Upper lobe of left lung (tissue), 6 donors: ENCODE measurements at regions not wholly inside any gene's neighbourhood (a gene's known extent, or its start where the extent isn't known, plus 50 kb on each side); places are given as distances from the start of the nearest gene placed in this dataset.

Source experiments
- ATAC-seq, 2 donors: fragments of 200-7000 bp; cut with Tn5 transposase; one replicate each; pipeline ENCODE4 v1.9.1; 2022; ENCODE audit warnings: mild to moderate bottlenecking in 2 of 2, moderate library complexity in 2 of 2; ENCODE audit not compliant: low FRiP score in 2 of 2
- DNase-seq, 2 donors: peaks; one replicate each; pipeline ENCODE4 v3.0.0-alpha.2; 2019 to 2020
- H3K27ac ChIP-seq, 4 donors: fragments of 200-600 bp; sonication (generic); one replicate each; pipeline ENCODE4 v1.5.1; 2016 to 2019
- H3K27me3 ChIP-seq, 4 donors: fragments of 200-600 bp; sonication (generic); one replicate each; pipeline ENCODE4 v1.5.1; 2017 to 2019
- H3K36me3 ChIP-seq, 4 donors: fragments of 200-600 bp; sonication (generic); one replicate each; pipeline ENCODE4 v1.5.1; 2016 to 2019
- H3K4me1 ChIP-seq, 4 donors: fragments of 200-600 bp; sonication (generic); one replicate each; pipeline ENCODE4 v1.5.1; 2018 to 2019
- H3K4me3 ChIP-seq, 4 donors: fragments of 200-600 bp; sonication (generic); one replicate each; pipeline ENCODE4 v1.5.1; 2017 to 2019; ENCODE audit warnings: mild to moderate bottlenecking in 2 of 4, moderate library complexity in 1 of 4
- H3K9me3 ChIP-seq, 4 donors: fragments of 200-600 bp; sonication (generic); one replicate each; pipeline ENCODE4 v1.5.1; 2018 to 2019
- CTCF ChIP-seq, 6 experiments: fragments of 450-650 bp in 4 of 6; fragments of 200-600 bp in 2 of 6; sonication (generic) in 2 of 6; IDR thresholded peaks; one replicate each; pipeline ENCODE4 v1.5.1; 2016 to 2019; ENCODE audit warnings: antibody characterized with exemption in 6 of 6
- EP300 ChIP-seq, 4 donors: sonication (generic); formaldehyde crosslinking; IDR thresholded peaks; one replicate each; pipeline ENCODE4 v1.5.1; 2017; ENCODE audit warnings: antibody characterized with exemption in 4 of 4, control low read depth in 2 of 4
- POLR2A ChIP-seq, 4 donors: fragments of 450-650 bp; IDR thresholded peaks; one replicate each; pipeline ENCODE4 v1.5.1; 2016 to 2017; ENCODE audit warnings: antibody characterized with exemption in 4 of 4, mild to moderate bottlenecking in 2 of 4
- POLR2AphosphoS5 ChIP-seq, 2 donors: sonication (generic); formaldehyde crosslinking; IDR thresholded peaks; one replicate each; pipeline ENCODE4 v1.5.1; 2017; ENCODE audit warnings: antibody characterized with exemption in 2 of 2
- WGBS, 2 donors: methylation state at CpG; one replicate each; pipeline ENCODE4 v1.1.5; 2017 to 2018; 5-methylcytosine and 5-hydroxymethylcytosine counted together
- donor health status: DM: no; HTN: no; CAD: no; lungs with moderate emphysema.
- donor health status: DM: no; HTN: yes; CAD: no; lungs with severe emphysema.

GRCh38 chr1:37325010-37325409, 149.4 kb upstream of the ZC3H12A start:
- H3K36me3 ChIP-seq, result no peaks in the 10 kb centered on the region
- no peak for TF ChIP-seq EP300 (IDR thresholded peaks at IDR 0.05)
- TF ChIP-seq POLR2AphosphoS5 (IDR thresholded peaks at IDR 0.05), result no peak
- TF ChIP-seq CTCF (IDR thresholded peaks at IDR 0.05), result no peak
- no peak for TF ChIP-seq POLR2A (IDR thresholded peaks at IDR 0.05)
- no peaks in the 10 kb centered on the region for H3K4me1 ChIP-seq
- no peak for DNase-seq
- H3K9me3 ChIP-seq, result peaks cover 5 to 10% (median 9%) of the 10 kb centered on the region in 4 donors
- no peak overlapping the region for H3K27ac ChIP-seq
- WGBS, 2 donors, result 80 to 86% methylated on average over 2 of the region's 2 CpGs
- ATAC-seq, result no peak
- no peak overlapping the region for H3K4me3 ChIP-seq
- H3K27me3 ChIP-seq, result no peaks in the 10 kb centered on the region

- Histone ChIP-seq H3K27me3 (no peaks in the 10 kb centered on the region), H3K36me3 (no peaks in the 10 kb centered on the region), H3K4me3 (no peak overlapping the region), H3K9me3 (peaks cover 5 to 10% (median 9%) of the 10 kb centered on the region in 4 donors), H3K27ac (no peak overlapping the region), H3K4me1 (no peaks in the 10 kb centered on the region)
- TF ChIP-seq CTCF (IDR thresholded peaks at IDR 0.05) (no peak), EP300 (IDR thresholded peaks at IDR 0.05) (no peak), POLR2A (IDR thresholded peaks at IDR 0.05) (no peak), POLR2AphosphoS5 (IDR thresholded peaks at IDR 0.05) (no peak)
- no peak for ATAC-seq
- DNase-seq, result no peak
- WGBS, 2 donors, result 48 to 58% methylated on average over 11 of the region's 11 CpGs
Observed at GRCh38 chr1:37325509-37326437, 148.6 kb upstream of the ZC3H12A start.

- Histone ChIP-seq H3K4me3 (no peak overlapping the region), H3K27me3 (no peaks in the 10 kb centered on the region), H3K27ac (no peak overlapping the region), H3K9me3 (peaks cover 0 to 3% (median 1%) of the 10 kb centered on the region in 4 donors), H3K36me3 (no peaks in the 10 kb centered on the region), H3K4me1 (no peaks in the 10 kb centered on the region)
- ATAC-seq (no peak), DNase-seq (no peak)
- WGBS, 2 donors, result 80 to 82% methylated on average over 9 of the region's 9 CpGs
- TF ChIP-seq CTCF (IDR thresholded peaks at IDR 0.05), result no peak
- TF ChIP-seq POLR2A (IDR thresholded peaks at IDR 0.05), result no peak
- no peak for TF ChIP-seq POLR2AphosphoS5 (IDR thresholded peaks at IDR 0.05)
- no peak for TF ChIP-seq EP300 (IDR thresholded peaks at IDR 0.05)
Observed at GRCh38 chr1:37332126-37332525, 142.3 kb upstream of the ZC3H12A start.

- TF ChIP-seq POLR2AphosphoS5 (IDR thresholded peaks at IDR 0.05), result no peak
- TF ChIP-seq CTCF (IDR thresholded peaks at IDR 0.05), result no peak
- no peak for TF ChIP-seq EP300 (IDR thresholded peaks at IDR 0.05)
- TF ChIP-seq POLR2A (IDR thresholded peaks at IDR 0.05), result no peak
- Histone ChIP-seq H3K4me1 (no peaks in the 10 kb centered on the region), H3K27me3 (no peaks in the 10 kb centered on the region), H3K36me3 (no peaks in the 10 kb centered on the region), H3K9me3 (peaks cover 0 to 3% (median 1%) of the 10 kb centered on the region in 4 donors), H3K27ac (no peak overlapping the region), H3K4me3 (no peak overlapping the region)
- ATAC-seq (no peak), DNase-seq (no peak)
- 75 to 83% methylated on average over 1 to 2 of the region's 2 CpGs for WGBS, 2 donors
Observed at GRCh38 chr1:37338658-37339057, 135.7 kb upstream of the ZC3H12A start.
